22Rv1 (cell line): ENCODE measurements at regions not wholly inside any gene's neighbourhood (a gene's known extent, or its start where the extent isn't known, plus 50 kb on each side); places are given as distances from the start of the nearest gene placed in this dataset.

Source experiments
- H3K27ac ChIP-seq: fragments of 450-650 bp; 2 replicates; pipeline ENCODE4 v1.5.1; 2017
- CTCF ChIP-seq: fragments of 450-650 bp; IDR thresholded peaks from 2 replicates; pipeline ENCODE4 v1.5.1; 2017; ENCODE audit warnings: mild to moderate bottlenecking
- ZFX ChIP-seq: fragments of 450-650 bp; IDR thresholded peaks from 2 replicates; pipeline ENCODE4 v1.6.1; 2017; ENCODE audit warnings: antibody characterized with exemption, borderline replicate concordance

- H3K27ac ChIP-seq, result no peak overlapping the region
- TF ChIP-seq ZFX (no peak), CTCF (no peak)
Observed at GRCh38 chr2:60706021-60706420, 50.0 kb upstream of the PAPOLG start.
